Heart left ventricle (tissue), 16 donors: ENCODE measurements at regions not wholly inside any gene's neighbourhood (a gene's known extent, or its start where the extent isn't known, plus 50 kb on each side); places are given as distances from the start of the nearest gene placed in this dataset.
A peak's percentile ranks its signal among the peaks of the same experiment; 100 is the strongest.

Experiments
- ATAC-seq, 4 donors: fragments of 200-7000 bp; cut with Tn5 transposase; one replicate each; pipeline ENCODE4 v1.9.1; 2020 to 2022; ENCODE audit warnings: moderate library complexity in 4 of 4, mild to moderate bottlenecking in 3 of 4, moderate number of reproducible peaks in 1 of 4
- DNase-seq, 5 donors: peaks; one replicate each; pipeline ENCODE4 v3.0.0-alpha.2; 2020
- H3K27ac ChIP-seq, 12 donors: fragments of 200-600 bp; sonication (generic) in 4 of 12; one replicate each; pipeline versions ENCODE4 v1.5.0 to v1.8.0; 2016 to 2022; ENCODE audit warnings: mild to moderate bottlenecking in 2 of 12
- H3K27me3 ChIP-seq, 9 donors: fragments of 200-600 bp; sonication (generic) in 2 of 9; one replicate each; pipeline versions ENCODE4 v1.5.1 to v1.8.0; 2016 to 2022; ENCODE audit warnings: mild to moderate bottlenecking in 3 of 9
- H3K36me3 ChIP-seq, 9 donors: fragments of 200-600 bp; sonication (generic) in 2 of 9; one replicate each; pipeline versions ENCODE4 v1.5.0 to v1.8.0; 2018 to 2022; ENCODE audit warnings: mild to moderate bottlenecking in 2 of 9
- H3K4me1 ChIP-seq, 12 donors: fragments of 200-600 bp; sonication (generic) in 4 of 12; one replicate each; pipeline versions ENCODE4 v1.5.0 to v1.8.0; 2016 to 2022; ENCODE audit warnings: mild to moderate bottlenecking in 3 of 12
- H3K4me3 ChIP-seq, 12 donors: fragments of 200-600 bp; sonication (generic) in 4 of 12; one replicate each; pipeline versions ENCODE4 v1.5.0 to v1.8.0; 2017 to 2022; ENCODE audit warnings: mild to moderate bottlenecking in 9 of 12, moderate library complexity in 4 of 12
- H3K9me3 ChIP-seq, 12 donors: fragments of 200-600 bp; sonication (generic) in 4 of 12; one replicate each; pipeline versions ENCODE4 v1.5.0 to v1.8.0; 2016 to 2022; ENCODE audit warnings: mild to moderate bottlenecking in 1 of 12
- CTCF ChIP-seq, 12 donors: fragments of 200-600 bp; sonication (generic) in 4 of 12; IDR thresholded peaks; one replicate each; pipeline versions ENCODE4 v1.5.0 to v1.8.0; 2018 to 2022; ENCODE audit warnings: antibody characterized with exemption in 12 of 12, mild to moderate bottlenecking in 5 of 12
- POLR2A ChIP-seq, 2 donors: fragments of 450-650 bp; IDR thresholded peaks; one replicate each; pipeline ENCODE4 v1.6.1; 2017; ENCODE audit warnings: antibody characterized with exemption in 2 of 2, mild to moderate bottlenecking in 2 of 2, moderate library complexity in 2 of 2
- WGBS, 4 donors: extraction: QIAGEN DNeasy Blood & Tissue Kit in 2 of 4; methylation state at CpG; one replicate each; pipeline versions ENCODE4 v1.1.5 to v1.1.7; 2013 to 2018; 5-methylcytosine and 5-hydroxymethylcytosine counted together
- intact Hi-C, 10 donors: fragments of 100-400 bp; cut with DNase I; formaldehyde crosslinking; loops; one replicate each; pipeline versions ENCODE4 v1.11.1 to v1.14.2; 2022
- donor health status: ischemic (EF 13 %, LVEDD 7.1; RV severe dilation, severe dysfunction).
- donor health status: healthy with polysubstance abuse.
- donor health status: DM: no; HTN: yes; CAD: no.
- donor health status: DM: no; HTN: no; CAD: no.
- donor health status: ischemic (EF 25% LVEDD 6.9; RV normal size, moderate dysfunction).
- donor health status: ischemic (EF 25% LVEDD 5.7; RV mildly dilated, moderate dysfunction).
- donor health status: healthy.
- donor health status: DM: yes; HTN: yes; CAD: no.
- donor health status: ischemic (EF 35%, LVEDD 5.7; RV mildly dilated, moderate dysfunction).
- donor health status: nonischemic (EF 11% LVEDD 7.7; RV severe dilation, severe dysfunction).
- donor health status: DM: yes; HTN: yes; CAD: no.
- donor health status: PGD.
- donor health status: ischemic (EF 29% LVEDD 5.4; RV normal size, mild dysfunction).
- donor health status: nonischemic (EF 23%, LVEDD 6.1; RV moderate dilation, normal function).

- intact Hi-C loops: no loop called here
- Histone ChIP-seq H3K4me3 (no peak overlapping the region), H3K9me3 (no peaks in the 10 kb centered on the region), H3K27me3 (no peaks in the 10 kb centered on the region), H3K36me3 (no peaks in the 10 kb centered on the region), H3K4me1 (no peaks in the 10 kb centered on the region), H3K27ac (no peak overlapping the region)
- no peak for TF ChIP-seq CTCF (IDR thresholded peaks at IDR 0.05)
- TF ChIP-seq POLR2A (IDR thresholded peaks at IDR 0.05): no peak
- WGBS, 4 donors: 83 to 95% (median 87%) methylated on average over 1 of the region's 1 CpG
- ATAC-seq: no peak
- no peak for DNase-seq
Measured at GRCh38 chrX:149157976-149158375, 347.1 kb downstream of the IDS start.

- H3K4me1 ChIP-seq: no peaks in the 10 kb centered on the region
- TF ChIP-seq POLR2A (IDR thresholded peaks at IDR 0.05): no peak
- no peak for TF ChIP-seq CTCF (IDR thresholded peaks at IDR 0.05)
- H3K9me3 ChIP-seq: peaks cover 0 to 4% (median 0%) of the 10 kb centered on the region in 12 donors
- 63 to 82% (median 72%) methylated on average over 3 of the region's 3 CpGs for WGBS, 4 donors
- no peaks in the 10 kb centered on the region for H3K27me3 ChIP-seq
- H3K36me3 ChIP-seq: no peaks in the 10 kb centered on the region
- intact Hi-C loops: no loop called here
- H3K27ac ChIP-seq: no peak overlapping the region
- ATAC-seq (no peak), DNase-seq (no peak)
- H3K4me3 ChIP-seq: no peak overlapping the region
Measured at GRCh38 chrX:149152941-149153340, 352.2 kb downstream of the IDS start.

GRCh38 chrX:149151805-149152757 is 353.0 kb downstream of the IDS start:
- ATAC-seq (peak in 2 of 4 donors; percentile 44 to 84), DNase-seq (peak in 2 of 5 donors; percentile 6 to 39)
- intact Hi-C loops: no loop called here
- Histone ChIP-seq H3K36me3 (no peaks in the 10 kb centered on the region), H3K4me1 (no peaks in the 10 kb centered on the region), H3K27me3 (no peaks in the 10 kb centered on the region), H3K9me3 (peaks cover 0 to 4% (median 0%) of the 10 kb centered on the region in 12 donors), H3K4me3 (no peak overlapping the region), H3K27ac (no peak overlapping the region)
- TF ChIP-seq POLR2A (IDR thresholded peaks at IDR 0.05): no peak
- WGBS, 4 donors: 53 to 64% (median 57%) methylated on average over 3 of the region's 3 CpGs

- H3K4me3 ChIP-seq: no peak overlapping the region
- 47 to 58% (median 50%) methylated on average over 3 of the region's 3 CpGs for WGBS, 4 donors
- DNase-seq (no peak), ATAC-seq (no peak)
- no peaks in the 10 kb centered on the region for H3K36me3 ChIP-seq
- TF ChIP-seq CTCF (IDR thresholded peaks at IDR 0.05) (no peak), POLR2A (IDR thresholded peaks at IDR 0.05) (no peak)
- H3K27me3 ChIP-seq: no peaks in the 10 kb centered on the region
- no peak overlapping the region for H3K27ac ChIP-seq
- H3K9me3 ChIP-seq: peaks cover 0 to 4% (median 0%) of the 10 kb centered on the region in 12 donors
- intact Hi-C loops: no loop called here
- no peaks in the 10 kb centered on the region for H3K4me1 ChIP-seq
Measured at GRCh38 chrX:149145845-149146285, 359.2 kb downstream of the IDS start.
